HCT116 (cell line): ENCODE measurements at regions not wholly inside any gene's neighbourhood (a gene's known extent, or its start where the extent isn't known, plus 50 kb on each side); places are given as distances from the start of the nearest gene placed in this dataset.

ENCODE experiments used
- ATAC-seq: fragments of 200-7000 bp; cut with Tn5 transposase; 2 replicates; pipeline ENCODE4 v1.9.1; 2020; ENCODE audit warnings: mild to moderate bottlenecking, moderate library complexity
- BruUV-seq: library from RNA; stranded (reverse); fragments of 400-500 nt; replicated peaks from 2 replicates; lab custom pipeline; 2021; lab: Mats Ljungman, UMichigan
- CTCF ChIA-PET: fragments of 300-600 bp; sonication (Branson Sonifier 250); formaldehyde crosslinking; loops from one replicate; lab custom pipeline; 2021; ENCODE audit warnings: antibody characterized with exemption; lab: Charles Lee
- POLR2A ChIA-PET: fragments of 300-600, 350-600 bp; sonication (Branson Sonifier 250); formaldehyde crosslinking; loops from one replicate; lab custom pipeline; 2021; ENCODE audit warnings: antibody characterized with exemption; lab: Charles Lee
- RAD21 ChIA-PET, 2 experiments: fragments of 300-600 bp; sonication (Branson Sonifier 250); formaldehyde crosslinking; loops; one replicate each; lab custom pipeline; 2023; ENCODE audit warnings: low total read pairs in 2 of 2; ENCODE audit not compliant: uncharacterized antibody in 2 of 2, unreplicated experiment in 2 of 2, low non-redundant PET in 1 of 2; lab: Charles Lee
- DNase-seq: peaks from one replicate; pipeline ENCODE4 v3.0.0-alpha.2; 2010; ENCODE audit warnings: low read depth, low spot score
- H2AFZ ChIP-seq: fragments of 200-600 bp; shearing (Covaris generic), sonication (generic); 2 replicates; pipeline ENCODE4 v1.6.1; 2017; ENCODE audit warnings: low read depth, mixed run types, mixed read lengths, antibody characterized with exemption, low read length; ENCODE audit not compliant: poor library complexity, severe bottlenecking
- H3K27ac ChIP-seq: 2 replicates; pipeline ENCODE4 v1.5.1; 2012; ENCODE audit warnings: low read depth, low read length
- H3K27me3 ChIP-seq: fragments of 200-600 bp; sonication (generic); 2 replicates; pipeline ENCODE4 v1.6.1; 2016; ENCODE audit warnings: mixed run types, low read length, mixed read lengths; ENCODE audit not compliant: insufficient read depth
- H3K36me3 ChIP-seq, 2 experiments: fragments of 200-500 bp in 1 of 2; fragments of 200-600 bp in 1 of 2; sonication (Bioruptor generic) in 1 of 2; sonication (generic) in 1 of 2; 2 replicates each; pipeline versions ENCODE4 v1.5.1 to v1.6.1; 2014 to 2016; ENCODE audit warnings: low read length in 2 of 2, inconsistent platforms in 1 of 2, mixed read lengths in 1 of 2, mixed run types in 1 of 2; ENCODE audit not compliant: insufficient read depth in 2 of 2, control insufficient read depth in 1 of 2
- H3K4me1 ChIP-seq, 2 experiments: fragments of 200-600 bp in 1 of 2; sonication (generic) in 1 of 2; 2 replicates each; pipeline versions ENCODE4 v1.5.1 to v1.6.1; 2012 to 2017; ENCODE audit warnings: low read length in 2 of 2, inconsistent platforms in 1 of 2, mild to moderate bottlenecking in 1 of 2, mixed read lengths in 1 of 2, mixed run types in 1 of 2, moderate library complexity in 1 of 2; ENCODE audit not compliant: insufficient read depth in 2 of 2, control insufficient read depth in 1 of 2
- H3K4me2 ChIP-seq: fragments of 200-600 bp; sonication (generic); 2 replicates; pipeline ENCODE4 v1.6.1; 2017; ENCODE audit warnings: mixed run types, low read length, mixed read lengths
- H3K4me3 ChIP-seq, 2 experiments: fragments of 200-600 bp in 1 of 2; sonication (generic) in 1 of 2; replicated peaks in 1 of 2; 2 replicates each; pipeline ENCODE4 v1.5.1; 2011 to 2016; ENCODE audit warnings: low read length in 2 of 2, control low read depth in 1 of 2, low read depth in 1 of 2, mild to moderate bottlenecking in 1 of 2, mixed read lengths in 1 of 2, mixed run types in 1 of 2
- H3K79me2 ChIP-seq: fragments of 200-600 bp; sonication (generic); 2 replicates; pipeline ENCODE4 v1.6.1; 2017; ENCODE audit warnings: mild to moderate bottlenecking, mixed run types, low read length, moderate library complexity, mixed read lengths; ENCODE audit not compliant: insufficient read depth
- H3K9ac ChIP-seq: fragments of 200-600 bp; sonication (generic); 2 replicates; pipeline ENCODE4 v1.6.1; 2016; ENCODE audit warnings: low read length, mixed read lengths
- H3K9me2 ChIP-seq: fragments of 200-600 bp; sonication (generic), shearing (Covaris generic); 2 replicates; pipeline ENCODE4 v1.6.1; 2017; ENCODE audit warnings: mixed run types, mild to moderate bottlenecking, moderate library complexity; ENCODE audit not compliant: insufficient read depth
- H3K9me3 ChIP-seq, 2 experiments: fragments of 200-500 bp in 1 of 2; fragments of 200-600 bp in 1 of 2; sonication (Bioruptor generic) in 1 of 2; sonication (generic) in 1 of 2; 2 replicates each; pipeline ENCODE4 v1.6.1; 2014 to 2017; ENCODE audit warnings: low read length in 2 of 2, mixed read lengths in 2 of 2, inconsistent platforms in 1 of 2, low read depth in 1 of 2, mild to moderate bottlenecking in 1 of 2, mixed run types in 1 of 2, moderate library complexity in 1 of 2; ENCODE audit not compliant: control insufficient read depth in 1 of 2, insufficient read depth in 1 of 2
- H4K20me1 ChIP-seq: fragments of 200-600 bp; sonication (generic), shearing (Covaris generic); 2 replicates; pipeline ENCODE4 v1.6.1; 2017; ENCODE audit warnings: mixed run types, mild to moderate bottlenecking, moderate library complexity; ENCODE audit not compliant: insufficient read depth
- ATF3 ChIP-seq: IDR thresholded peaks from 2 replicates; pipeline ENCODE4 v1.6.1; 2012
- CBX3 ChIP-seq: IDR thresholded peaks from 2 replicates; pipeline ENCODE4 v1.6.1; 2012; ENCODE audit warnings: low read depth
- EGR1 ChIP-seq: IDR thresholded peaks from 2 replicates; pipeline ENCODE4 v1.6.1; 2012; ENCODE audit warnings: low read depth
- EZH2 ChIP-seq: fragments of 200-600 bp; sonication (generic); IDR thresholded peaks from 2 replicates; pipeline ENCODE4 v1.6.1; 2017; ENCODE audit warnings: antibody characterized with exemption, mixed run types
- EZH2phosphoT487 ChIP-seq: fragments of 200-600 bp; IDR thresholded peaks from 2 replicates; pipeline ENCODE4 v1.6.1; 2018; ENCODE audit warnings: antibody characterized with exemption, borderline replicate concordance
- FOSL1 ChIP-seq: IDR thresholded peaks from 2 replicates; pipeline ENCODE4 v1.6.1; 2012; ENCODE audit warnings: low read depth
- JUND ChIP-seq: IDR thresholded peaks from 2 replicates; pipeline ENCODE4 v1.6.1; 2012
- MAX ChIP-seq: IDR thresholded peaks from 2 replicates; pipeline ENCODE4 v1.6.1; 2012
- RAD21 ChIP-seq: IDR thresholded peaks from 2 replicates; pipeline ENCODE4 v1.6.1; 2012; ENCODE audit warnings: low read depth, mild to moderate bottlenecking
- REST ChIP-seq: IDR thresholded peaks from 2 replicates; pipeline ENCODE4 v1.6.1; 2012; ENCODE audit warnings: low read depth
- SP1 ChIP-seq: IDR thresholded peaks from 2 replicates; pipeline ENCODE4 v1.6.1; 2012; ENCODE audit warnings: low read depth
- SRF ChIP-seq: IDR thresholded peaks from 2 replicates; pipeline ENCODE4 v1.6.1; 2012; ENCODE audit warnings: low read depth
- TCF7L2 ChIP-seq: IDR thresholded peaks from 2 replicates; pipeline ENCODE4 v1.7.0; 2011; ENCODE audit warnings: borderline replicate concordance, inconsistent platforms; ENCODE audit not compliant: insufficient read depth, insufficient read length; ENCODE audit errors: extremely low read depth
- YY1 ChIP-seq: IDR thresholded peaks from 2 replicates; pipeline ENCODE4 v1.6.1; 2011; ENCODE audit warnings: low read length, low read depth, moderate library complexity, mild to moderate bottlenecking; ENCODE audit not compliant: insufficient replicate concordance; ENCODE audit errors: extremely low read depth
- ZBTB33 ChIP-seq: IDR thresholded peaks from 2 replicates; pipeline ENCODE4 v1.6.1; 2011; ENCODE audit warnings: mild to moderate bottlenecking, low read length, moderate library complexity; ENCODE audit not compliant: insufficient replicate concordance; ENCODE audit errors: extremely low read depth
- ZFX ChIP-seq: fragments of 450-650 bp; IDR thresholded peaks from 2 replicates; pipeline ENCODE4 v1.6.1; 2017
- ZNF274 ChIP-seq: fragments of 200-500 bp; sonication (Bioruptor generic); IDR thresholded peaks from 2 replicates; pipeline ENCODE4 v1.6.1; 2014; ENCODE audit warnings: mild to moderate bottlenecking, low read depth, low read length, inconsistent platforms
- intact Hi-C: fragments of 100-400 bp; cut with micrococcal nuclease; formaldehyde crosslinking; loops from 2 replicates; pipeline ENCODE4 v1.10.0; 2022

DNA sequence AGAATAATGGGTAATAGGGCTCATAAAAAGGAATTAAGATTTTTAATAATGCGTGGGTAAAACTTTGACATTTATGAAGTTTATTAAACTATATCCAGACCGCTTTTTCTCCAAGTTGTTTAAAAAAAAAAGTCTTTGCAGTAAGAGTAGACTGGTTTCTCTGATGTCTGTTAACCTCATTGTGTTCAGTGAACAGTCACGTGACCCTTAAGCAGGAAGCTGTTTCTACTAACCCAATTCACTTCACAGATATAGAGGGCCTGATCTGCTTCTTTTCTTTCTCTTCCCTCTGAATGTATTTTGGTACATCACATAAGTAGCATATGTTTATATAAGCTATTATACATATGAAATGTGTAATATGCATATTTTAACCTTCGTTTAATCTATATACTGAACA, 1011.3 kb upstream of the CELF4 start:
- CTCF ChIA-PET: no interaction called here
- no TSS peak for BruUV-seq
- intact Hi-C loops: no loop called here
- H3K9me2 ChIP-seq: no peaks in the 10 kb centered on the region
- H3K27ac ChIP-seq: no peak overlapping the region
- no peaks in the 10 kb centered on the region for H3K4me1 ChIP-seq
- POLR2A ChIA-PET: no interaction called here
- H3K9me3 ChIP-seq: peaks cover 0 to 7% of the 10 kb centered on the region in 2 experiments; a peak in 2 of 4 replicates
- no peak for TF ChIP-seq EZH2
- TF ChIP-seq EGR1: no peak
- no peak for TF ChIP-seq ZNF274
- TF ChIP-seq ZBTB33: no peak
- TF ChIP-seq CBX3: no peak
- TF ChIP-seq ATF3: no peak
- TF ChIP-seq EZH2phosphoT487: no peak
- TF ChIP-seq SRF: no peak
- TF ChIP-seq, all 23 proteins: peak for 0
- no peak for ATAC-seq
- Histone ChIP-seq H2AFZ (no peak overlapping the region), H3K4me3 (no peak overlapping the region), H4K20me1 (no peaks in the 10 kb centered on the region), H3K27me3 (no peaks in the 10 kb centered on the region), H3K36me3 (no peaks in the 10 kb centered on the region), H3K79me2 (no peaks in the 10 kb centered on the region), H3K9ac (no peak overlapping the region), H3K4me2 (no peak overlapping the region)
- DNase-seq: no peak
- RAD21 ChIA-PET: no interaction called here

GRCh38 chr18:38576349-38576748, 1010.8 kb upstream of the CELF4 start:
- Histone ChIP-seq H3K9me3 (peaks cover 0 to 7% of the 10 kb centered on the region in 2 experiments; a peak in 2 of 4 replicates), H4K20me1 (no peaks in the 10 kb centered on the region), H3K36me3 (no peaks in the 10 kb centered on the region), H3K4me1 (no peaks in the 10 kb centered on the region), H3K79me2 (no peaks in the 10 kb centered on the region), H3K9ac (no peak overlapping the region), H3K4me2 (no peak overlapping the region), H2AFZ (no peak overlapping the region), H3K4me3 (no peak overlapping the region), H3K9me2 (no peaks in the 10 kb centered on the region), H3K27me3 (no peaks in the 10 kb centered on the region), H3K27ac (no peak overlapping the region)
- ChIA-PET RAD21 (no interaction called here), POLR2A (no interaction called here), CTCF (no interaction called here)
- no peak for DNase-seq
- intact Hi-C loops: no loop called here
- no TSS peak for BruUV-seq
- no peak for ATAC-seq
- TF ChIP-seq EZH2: no peak
- no peak for TF ChIP-seq JUND
- no peak for TF ChIP-seq MAX
- TF ChIP-seq FOSL1: no peak
- TF ChIP-seq RAD21: no peak
- no peak for TF ChIP-seq ZFX
- TF ChIP-seq TCF7L2: no peak
- TF ChIP-seq EZH2phosphoT487: no peak
- TF ChIP-seq SP1: no peak
- no peak for TF ChIP-seq REST
- no peak for TF ChIP-seq CBX3
- TF ChIP-seq YY1: no peak
